Bronchial epithelial cell (primary cell): ENCODE measurements at regions not wholly inside any gene's neighbourhood (a gene's known extent, or its start where the extent isn't known, plus 50 kb on each side); places are given as distances from the start of the nearest gene placed in this dataset.

ENCODE experiments used
- DNase-seq: peaks from one replicate; pipeline ENCODE4 v3.0.0-alpha.2; 2010; ENCODE audit warnings: low read depth
- FAIRE-seq: peaks from 2 replicates; lab custom pipeline; 2011; peaks lifted over from hg19 to GRCh38; lab: Jason Lieb, UNC
- H3K27me3 ChIP-seq: 2 replicates; pipeline ENCODE4 v1.5.1; 2011; ENCODE audit warnings: low read length; ENCODE audit not compliant: control insufficient read depth, insufficient read depth
- H3K36me3 ChIP-seq: 2 replicates; pipeline ENCODE4 v1.5.1; 2011; ENCODE audit warnings: low read length; ENCODE audit not compliant: control insufficient read depth, insufficient read depth
- H3K4me3 ChIP-seq: 2 replicates; pipeline ENCODE4 v1.5.1; 2011; ENCODE audit warnings: mild to moderate bottlenecking, low read depth, low read length, control low read depth
- TF ChIP-seq, protein P1 (sequence below): IDR thresholded peaks from 2 replicates; pipeline ENCODE4 v1.5.1; 2011; ENCODE audit warnings: mild to moderate bottlenecking, moderate library complexity, low read length, control low read depth, inconsistent platforms; ENCODE audit not compliant: insufficient read depth, severe bottlenecking

DNA sequence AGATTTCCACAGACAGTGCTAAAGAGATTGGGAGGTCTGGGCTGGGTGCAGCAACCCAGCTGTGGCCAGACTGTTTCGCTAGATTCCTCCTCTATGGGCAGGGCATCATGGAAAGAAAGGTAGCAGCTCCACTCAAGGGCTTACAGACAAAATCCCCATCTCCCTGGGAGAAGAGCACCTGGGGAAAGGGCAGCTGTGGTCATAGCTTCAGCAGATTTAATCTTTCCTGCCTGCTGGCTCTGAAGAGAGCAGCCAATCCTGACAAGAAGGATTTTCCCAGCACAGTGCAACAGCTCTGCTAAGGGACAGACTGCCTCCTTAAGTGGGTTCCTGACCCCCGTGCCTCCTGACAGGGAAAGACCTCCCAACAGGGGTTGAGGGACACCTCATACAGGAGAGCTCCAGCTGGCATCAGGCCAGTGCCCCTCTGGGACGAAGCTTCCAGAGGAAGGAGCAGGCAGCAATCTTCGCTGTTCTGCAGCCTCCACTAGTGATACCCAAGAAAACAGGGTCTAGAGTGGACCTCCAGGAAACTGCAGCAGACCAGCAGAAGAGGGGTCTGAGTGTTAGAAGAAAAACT, 1379.3 kb upstream of the ACO1 start:
- FAIRE-seq (no peak), DNase-seq (no peak)
- H3K36me3 ChIP-seq, result no peaks in the 10 kb centered on the region
- no peaks in the 10 kb centered on the region for H3K27me3 ChIP-seq
- TF ChIP-seq, protein P1, sequence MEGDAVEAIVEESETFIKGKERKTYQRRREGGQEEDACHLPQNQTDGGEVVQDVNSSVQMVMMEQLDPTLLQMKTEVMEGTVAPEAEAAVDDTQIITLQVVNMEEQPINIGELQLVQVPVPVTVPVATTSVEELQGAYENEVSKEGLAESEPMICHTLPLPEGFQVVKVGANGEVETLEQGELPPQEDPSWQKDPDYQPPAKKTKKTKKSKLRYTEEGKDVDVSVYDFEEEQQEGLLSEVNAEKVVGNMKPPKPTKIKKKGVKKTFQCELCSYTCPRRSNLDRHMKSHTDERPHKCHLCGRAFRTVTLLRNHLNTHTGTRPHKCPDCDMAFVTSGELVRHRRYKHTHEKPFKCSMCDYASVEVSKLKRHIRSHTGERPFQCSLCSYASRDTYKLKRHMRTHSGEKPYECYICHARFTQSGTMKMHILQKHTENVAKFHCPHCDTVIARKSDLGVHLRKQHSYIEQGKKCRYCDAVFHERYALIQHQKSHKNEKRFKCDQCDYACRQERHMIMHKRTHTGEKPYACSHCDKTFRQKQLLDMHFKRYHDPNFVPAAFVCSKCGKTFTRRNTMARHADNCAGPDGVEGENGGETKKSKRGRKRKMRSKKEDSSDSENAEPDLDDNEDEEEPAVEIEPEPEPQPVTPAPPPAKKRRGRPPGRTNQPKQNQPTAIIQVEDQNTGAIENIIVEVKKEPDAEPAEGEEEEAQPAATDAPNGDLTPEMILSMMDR, result no peak
- no peak overlapping the region for H3K4me3 ChIP-seq

DNA sequence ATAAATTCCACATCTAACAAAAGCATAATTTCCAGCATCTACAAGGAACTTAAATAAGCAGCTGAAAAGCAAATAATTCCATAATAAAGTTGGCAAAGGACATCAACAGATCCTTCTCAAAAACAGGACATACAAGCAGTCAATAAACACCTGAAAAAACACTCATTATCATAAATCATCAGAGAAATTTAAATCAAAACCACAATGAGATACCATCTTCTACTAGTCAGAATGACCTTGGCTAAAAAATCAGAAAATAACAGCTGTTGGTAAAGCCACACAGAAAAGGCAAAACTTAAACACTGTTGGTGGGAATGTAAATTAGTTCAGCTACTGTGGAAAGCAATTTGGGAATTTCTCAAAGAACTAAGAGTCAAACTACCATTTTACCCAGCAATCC, 1371.1 kb upstream of the ACO1 start:
- FAIRE-seq, result no peak

DNA sequence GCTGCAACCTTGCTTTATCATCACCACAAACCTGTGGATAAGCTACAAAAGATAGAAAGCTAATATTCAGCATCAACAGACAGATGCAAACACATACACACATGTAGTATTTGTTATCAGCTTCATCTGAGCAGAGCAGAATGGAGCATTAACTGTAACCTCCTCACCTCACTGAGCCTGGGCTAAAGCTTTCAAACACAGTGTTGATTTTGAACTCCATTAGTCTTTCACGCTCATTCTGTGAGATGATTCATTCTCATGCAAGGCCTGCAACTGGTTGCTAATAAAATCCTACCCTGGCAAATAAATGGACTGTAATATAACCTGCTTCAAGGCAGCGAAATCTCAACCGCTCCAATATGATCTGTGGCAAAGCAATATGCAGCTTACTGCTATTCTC, 1360.6 kb upstream of the ACO1 start:
- Histone ChIP-seq H3K36me3 (no peaks in the 10 kb centered on the region), H3K4me3 (no peak overlapping the region), H3K27me3 (no peaks in the 10 kb centered on the region)
- FAIRE-seq (no peak), DNase-seq (no peak)
- TF ChIP-seq, protein P1, result no peak

More for the DNA sequence above, 1371.1 kb upstream of the ACO1 start:
- Histone ChIP-seq H3K27me3 (no peaks in the 10 kb centered on the region), H3K4me3 (no peak overlapping the region), H3K36me3 (no peaks in the 10 kb centered on the region)
- TF ChIP-seq, protein P1, result no peak
- no peak for DNase-seq

DNA sequence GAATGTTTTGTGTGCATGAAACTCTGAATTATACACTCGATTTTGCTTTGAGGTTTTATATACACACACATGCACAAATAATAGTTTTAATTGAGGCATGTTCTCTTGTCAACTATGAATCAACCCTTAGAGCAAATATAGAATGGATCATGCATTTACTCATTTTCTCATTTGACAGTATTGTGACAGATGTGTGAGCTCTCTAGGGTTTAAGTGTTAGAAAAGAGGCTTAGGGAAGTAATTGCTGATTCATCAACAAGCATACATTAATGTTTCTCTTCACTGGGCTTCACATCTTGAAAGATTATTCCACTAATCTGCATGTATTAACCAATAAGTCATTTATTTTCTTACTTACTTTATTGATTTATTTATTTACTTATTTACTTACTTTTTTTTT, 1356.8 kb upstream of the ACO1 start:
- DNase-seq, result peak; percentile 18
- H3K27me3 ChIP-seq, result no peaks in the 10 kb centered on the region
- TF ChIP-seq, protein P1, result no peak
- no peaks in the 10 kb centered on the region for H3K36me3 ChIP-seq
- no peak overlapping the region for H3K4me3 ChIP-seq
- no peak for FAIRE-seq

DNA sequence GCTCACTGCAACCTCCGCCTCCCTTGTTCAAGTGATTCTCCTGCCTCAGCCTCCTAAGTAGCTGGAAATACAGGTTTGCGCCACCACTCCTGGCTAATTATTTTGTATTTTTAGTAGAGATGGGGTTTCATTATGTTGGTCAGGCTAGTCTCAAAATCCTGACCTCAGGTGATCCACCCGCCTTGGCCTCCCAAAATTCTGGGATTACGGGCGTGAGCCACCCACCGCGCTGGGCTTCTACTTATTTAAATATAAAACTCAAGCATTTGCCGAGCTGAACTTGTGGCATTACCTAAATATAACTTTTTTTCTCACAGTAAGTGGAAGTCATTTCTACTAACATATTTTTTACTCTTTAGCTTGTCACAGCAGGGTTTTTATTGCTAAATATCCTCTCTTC, 1356.3 kb upstream of the ACO1 start:
- TF ChIP-seq, protein P1, result no peak
- DNase-seq (no peak), FAIRE-seq (no peak)

DNA sequence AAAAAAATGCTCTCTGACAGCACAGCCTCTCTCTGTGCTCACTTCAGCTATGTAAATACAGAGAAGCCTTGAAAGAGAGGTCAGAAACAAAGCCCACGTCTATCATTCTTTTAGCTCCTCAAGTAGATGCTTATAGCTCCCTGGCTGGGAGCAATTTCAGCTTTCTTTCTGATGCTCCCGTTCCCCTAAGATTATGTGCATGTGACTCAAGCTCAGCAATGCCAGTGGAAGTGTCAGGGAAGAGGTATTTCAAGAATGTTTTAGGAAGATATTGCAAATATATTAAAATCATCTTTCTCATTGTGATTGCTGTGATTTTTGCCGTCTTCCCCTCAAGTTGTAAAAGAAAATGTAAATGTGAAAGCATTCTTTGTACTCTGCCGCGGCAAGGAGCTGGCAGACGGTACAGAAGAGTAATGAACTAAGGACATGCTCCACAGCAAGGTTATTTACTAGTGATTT, 1353.7 kb upstream of the ACO1 start:
- no peaks in the 10 kb centered on the region for H3K27me3 ChIP-seq
- H3K4me3 ChIP-seq, result no peak overlapping the region
- FAIRE-seq (no peak), DNase-seq (peak; percentile 34)
- H3K36me3 ChIP-seq, result no peaks in the 10 kb centered on the region
- TF ChIP-seq, protein P1, result no peak

More for the DNA sequence above, 1356.3 kb upstream of the ACO1 start:
- H3K36me3 ChIP-seq, result no peaks in the 10 kb centered on the region
- H3K4me3 ChIP-seq, result no peak overlapping the region
- H3K27me3 ChIP-seq, result no peaks in the 10 kb centered on the region
